Astrocyte of the hippocampus (primary cell): ENCODE measurements at regions not wholly inside any gene's neighbourhood (a gene's known extent, or its start where the extent isn't known, plus 50 kb on each side); places are given as distances from the start of the nearest gene placed in this dataset.
A peak's percentile ranks its signal among the peaks of the same experiment; 100 is the strongest.

ENCODE experiments used
- DNase-seq: peaks from one replicate; pipeline ENCODE4 v3.0.0; 2011; ENCODE audit warnings: low read depth, low spot score

- no peak for DNase-seq
Observed at GRCh38 chr13:89708013-89708412, 1639.5 kb upstream of the MIR17HG start.

- DNase-seq, result no peak
Observed at GRCh38 chr13:89721216-89721615, 1626.3 kb upstream of the MIR17HG start.

- peak; percentile 22 for DNase-seq
Observed at GRCh38 chr13:89726690-89727435, 1620.6 kb upstream of the MIR17HG start.

GRCh38 chr13:89733829-89734228 lies 1613.7 kb upstream of the MIR17HG start:
- DNase-seq, result no peak

- DNase-seq, result no peak
Observed at GRCh38 chr13:89737051-89737450, 1610.4 kb upstream of the MIR17HG start.

- no peak for DNase-seq
Observed at GRCh38 chr13:89738072-89738471, 1609.4 kb upstream of the MIR17HG start.

- no peak for DNase-seq
Observed at GRCh38 chr13:89740994-89741685, 1606.3 kb upstream of the MIR17HG start.

GRCh38 chr13:89746554-89746953 lies 1600.9 kb upstream of the MIR17HG start:
- DNase-seq, result no peak

- DNase-seq, result peak; percentile 62
Observed at GRCh38 chr13:89748716-89749115, 1598.8 kb upstream of the MIR17HG start.

- DNase-seq, result no peak
Observed at GRCh38 chr13:89749888-89750287, 1597.6 kb upstream of the MIR17HG start.

GRCh38 chr13:89750371-89750770 lies 1597.1 kb upstream of the MIR17HG start:
- DNase-seq, result no peak

GRCh38 chr13:89751432-89751930 lies 1596.0 kb upstream of the MIR17HG start:
- DNase-seq, result no peak

- DNase-seq, result no peak
Observed at GRCh38 chr13:89752394-89752793, 1595.1 kb upstream of the MIR17HG start.

- no peak for DNase-seq
Observed at GRCh38 chr13:89755729-89756492, 1591.6 kb upstream of the MIR17HG start.

- no peak for DNase-seq
Observed at GRCh38 chr13:89763005-89763404, 1584.5 kb upstream of the MIR17HG start.

- DNase-seq, result no peak
Observed at GRCh38 chr13:89783221-89783755, 1564.2 kb upstream of the MIR17HG start.

GRCh38 chr13:89784161-89784809 lies 1563.2 kb upstream of the MIR17HG start:
- DNase-seq, result no peak

GRCh38 chr13:89786531-89786930 lies 1561.0 kb upstream of the MIR17HG start:
- DNase-seq, result no peak

- DNase-seq, result no peak
Observed at GRCh38 chr13:89790696-89791095, 1556.8 kb upstream of the MIR17HG start.

GRCh38 chr13:89791971-89792630 lies 1555.4 kb upstream of the MIR17HG start:
- DNase-seq, result no peak

- DNase-seq, result no peak
Observed at GRCh38 chr13:89796196-89796595, 1551.3 kb upstream of the MIR17HG start.
